Heart right ventricle (tissue), 16 donors: ENCODE measurements at regions not wholly inside any gene's neighbourhood (a gene's known extent, or its start where the extent isn't known, plus 50 kb on each side); places are given as distances from the start of the nearest gene placed in this dataset.

Source experiments
- ATAC-seq, 8 donors: fragments of 200-7000 bp; cut with Tn5 transposase; one replicate each; pipeline ENCODE4 v1.9.1; 2020; ENCODE audit warnings: mild to moderate bottlenecking in 8 of 8, moderate library complexity in 8 of 8, moderate number of reproducible peaks in 1 of 8
- DNase-seq, 2 donors: peaks; one replicate each; pipeline ENCODE4 v3.0.0-alpha.2; 2020
- H3K27ac ChIP-seq, 10 donors: fragments of 200-600 bp; sonication (generic) in 2 of 10; one replicate each; pipeline versions ENCODE4 v1.5.0 to v1.8.0; 2020 to 2022; ENCODE audit warnings: mild to moderate bottlenecking in 3 of 10
- H3K27me3 ChIP-seq, 7 donors: fragments of 200-600 bp; one replicate each; pipeline ENCODE4 v1.8.0; 2021 to 2022; ENCODE audit warnings: mild to moderate bottlenecking in 2 of 7
- H3K36me3 ChIP-seq, 9 donors: fragments of 200-600 bp; sonication (generic) in 1 of 9; one replicate each; pipeline versions ENCODE4 v1.5.0 to v1.8.0; 2020 to 2022; ENCODE audit warnings: mild to moderate bottlenecking in 2 of 9
- H3K4me1 ChIP-seq, 9 donors: fragments of 200-600 bp; sonication (generic) in 1 of 9; one replicate each; pipeline versions ENCODE4 v1.5.0 to v1.8.0; 2020 to 2022; ENCODE audit warnings: mild to moderate bottlenecking in 4 of 9
- H3K4me3 ChIP-seq, 10 donors: fragments of 200-600 bp; sonication (generic) in 2 of 10; one replicate each; pipeline versions ENCODE4 v1.5.0 to v1.8.0; 2020 to 2022; ENCODE audit warnings: mild to moderate bottlenecking in 7 of 10, moderate library complexity in 2 of 10
- H3K9me3 ChIP-seq, 11 donors: fragments of 200-600 bp in 10 of 11; sonication (generic) in 2 of 11; one replicate each; pipeline versions ENCODE4 v1.5.0 to v1.8.0; 2013 to 2022; ENCODE audit warnings: mild to moderate bottlenecking in 2 of 11, control low read depth in 1 of 11, moderate library complexity in 1 of 11
- CTCF ChIP-seq, 9 donors: fragments of 200-600 bp; sonication (generic) in 2 of 9; IDR thresholded peaks; one replicate each; pipeline versions ENCODE4 v1.5.0 to v1.8.0; 2021 to 2022; ENCODE audit warnings: antibody characterized with exemption in 9 of 9, mild to moderate bottlenecking in 5 of 9, moderate library complexity in 1 of 9
- WGBS, 2 donors: extraction: QIAGEN DNeasy Blood & Tissue Kit; methylation state at CpG; one replicate each; pipeline ENCODE4 v1.1.7; 2013; ENCODE audit warnings: inconsistent platforms in 1 of 2; 5-methylcytosine and 5-hydroxymethylcytosine counted together
- intact Hi-C, 10 donors: fragments of 100-400 bp; cut with DNase I; formaldehyde crosslinking; loops; one replicate each; pipeline versions ENCODE4 v1.11.1 to v1.14.2; 2022
- donor health status: Arrhythmogenic right ventricular cardiomyopathy.
- donor health status: ischemic (EF 13 %, LVEDD 7.1; RV severe dilation, severe dysfunction).
- donor health status: healthy with polysubstance abuse.
- donor health status: DM: no; HTN: yes; CAD: no.
- donor health status: DM: no; HTN: no; CAD: no.
- donor health status: ischemic (EF 25% LVEDD 6.9; RV normal size, moderate dysfunction).
- donor health status: ischemic (EF 25% LVEDD 5.7; RV mildly dilated, moderate dysfunction).
- donor health status: healthy.
- donor health status: DM: yes; HTN: yes; CAD: no.
- donor health status: Ischemic cardiomyopathy.
- donor health status: ischemic (EF 35%, LVEDD 5.7; RV mildly dilated, moderate dysfunction).
- donor health status: nonischemic (EF 11% LVEDD 7.7; RV severe dilation, severe dysfunction).
- donor health status: DM: yes; HTN: yes; CAD: no.
- donor health status: PGD.
- donor health status: ischemic (EF 29% LVEDD 5.4; RV normal size, mild dysfunction).
- donor health status: nonischemic (EF 23%, LVEDD 6.1; RV moderate dilation, normal function).

- Histone ChIP-seq H3K36me3 (no peaks in the 10 kb centered on the region), H3K27ac (no peak overlapping the region), H3K27me3 (no peaks in the 10 kb centered on the region), H3K4me3 (no peak overlapping the region), H3K9me3 (no peaks in the 10 kb centered on the region), H3K4me1 (no peaks in the 10 kb centered on the region)
- ATAC-seq (no peak), DNase-seq (no peak)
- intact Hi-C loops, result no loop called here
- 51 to 60% methylated on average over 1 of the region's 1 CpG for WGBS, 2 donors
- TF ChIP-seq CTCF (IDR thresholded peaks at IDR 0.05), result no peak
These were observed 596.6 kb upstream of the AGTR1 start for GRCh38 chr3:148101061-148101460.

- Histone ChIP-seq H3K36me3 (no peaks in the 10 kb centered on the region), H3K4me1 (no peaks in the 10 kb centered on the region), H3K27me3 (no peaks in the 10 kb centered on the region), H3K9me3 (no peaks in the 10 kb centered on the region), H3K27ac (no peak overlapping the region), H3K4me3 (no peak overlapping the region)
- DNase-seq (no peak), ATAC-seq (no peak)
- intact Hi-C loops, result no loop called here
- TF ChIP-seq CTCF (IDR thresholded peaks at IDR 0.05), result no peak
- 94 to 95% methylated on average over 1 of the region's 1 CpG for WGBS, 2 donors
These were observed 595.5 kb upstream of the AGTR1 start for GRCh38 chr3:148102156-148102555.

GRCh38 chr3:148106062-148106461, 591.6 kb upstream of the AGTR1 start:
- WGBS, 2 donors, result 77 to 84% methylated on average over 2 of the region's 2 CpGs
- Histone ChIP-seq H3K36me3 (no peaks in the 10 kb centered on the region), H3K4me3 (no peak overlapping the region), H3K27me3 (no peaks in the 10 kb centered on the region), H3K4me1 (no peaks in the 10 kb centered on the region), H3K27ac (no peak overlapping the region), H3K9me3 (no peaks in the 10 kb centered on the region)
- ATAC-seq (no peak), DNase-seq (no peak)
- TF ChIP-seq CTCF (IDR thresholded peaks at IDR 0.05), result no peak
- intact Hi-C loops, result no loop called here

GRCh38 chr3:148126956-148127355, 570.7 kb upstream of the AGTR1 start:
- no peaks in the 10 kb centered on the region for H3K4me1 ChIP-seq
- H3K27me3 ChIP-seq, result no peaks in the 10 kb centered on the region
- intact Hi-C loops, result no loop called here
- H3K4me3 ChIP-seq, result no peak overlapping the region
- peaks cover 0 to 3% (median 0%) of the 10 kb centered on the region in 11 donors for H3K9me3 ChIP-seq
- no peak for TF ChIP-seq CTCF (IDR thresholded peaks at IDR 0.05)
- H3K27ac ChIP-seq, result no peak overlapping the region
- 52 to 56% methylated on average over 2 of the region's 2 CpGs for WGBS, 2 donors
- ATAC-seq (no peak), DNase-seq (no peak)
- H3K36me3 ChIP-seq, result no peaks in the 10 kb centered on the region

GRCh38 chr3:148128136-148128535, 569.6 kb upstream of the AGTR1 start:
- no peaks in the 10 kb centered on the region for H3K27me3 ChIP-seq
- peaks cover 0 to 3% (median 0%) of the 10 kb centered on the region in 11 donors for H3K9me3 ChIP-seq
- no peaks in the 10 kb centered on the region for H3K4me1 ChIP-seq
- no peaks in the 10 kb centered on the region for H3K36me3 ChIP-seq
- DNase-seq, result no peak
- H3K27ac ChIP-seq, result no peak overlapping the region
- ATAC-seq, result no peak
- H3K4me3 ChIP-seq, result no peak overlapping the region
- whole genome bisulfite sequencing, 2 donors, result 35 to 48% methylated on average over 3 of the region's 3 CpGs
- TF ChIP-seq CTCF (IDR thresholded peaks at IDR 0.05), result no peak
- intact Hi-C loops, result no loop called here
